ENCODE measurements at regions not wholly inside any gene's neighbourhood (a gene's known extent, or its start where the extent isn't known, plus 50 kb on each side); places are given as distances from the start of the nearest gene placed in this dataset.
A peak's percentile ranks its signal among the peaks of the same experiment; 100 is the strongest.

DNA sequence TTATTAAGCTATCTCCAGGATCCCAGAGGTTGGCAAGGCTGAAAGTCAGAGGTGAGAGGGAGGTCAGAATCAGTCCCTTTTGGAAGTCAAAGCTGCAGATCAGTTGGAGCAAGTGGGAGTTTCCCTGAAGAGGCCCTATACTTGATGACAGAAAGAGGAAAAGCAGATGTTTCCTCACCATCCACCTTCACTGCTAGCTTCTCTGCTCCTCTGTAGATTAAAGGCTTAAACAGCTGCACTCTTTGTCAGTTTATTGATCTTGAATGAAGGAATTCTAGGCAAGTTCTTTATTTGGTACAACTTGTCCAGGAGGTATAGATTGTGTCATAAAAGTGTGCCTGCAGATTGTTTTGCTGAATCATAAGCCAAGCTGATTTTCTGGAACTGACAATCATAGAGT, 408.2 kb upstream of the TGFBR2 start:
- H3K36me3 Mint-ChIP-seq (ENCODE audit: low read depth): no peaks in the 10 kb centered on the region
- no peak overlapping the region for H3K27ac Mint-ChIP-seq
- ATAC-seq: no peak
- H3K27me3 Mint-ChIP-seq: no peaks in the 10 kb centered on the region
- H3K4me3 Mint-ChIP-seq: no peak overlapping the region
- no peaks in the 10 kb centered on the region for H3K9me3 Mint-ChIP-seq
- DNase-seq: no peak
- H3K4me1 Mint-ChIP-seq: no peaks in the 10 kb centered on the region

GRCh38 chr3:30199096-30199759, 407.2 kb upstream of the TGFBR2 start:
- peak; percentile 78 for DNase-seq
- H3K4me3 Mint-ChIP-seq: no peak overlapping the region
- no peak overlapping the region for H3K27ac Mint-ChIP-seq
- peak; percentile 49 for ATAC-seq
- H3K4me1 Mint-ChIP-seq: no peaks in the 10 kb centered on the region
- no peaks in the 10 kb centered on the region for H3K36me3 Mint-ChIP-seq (ENCODE audit: low read depth)
- H3K27me3 Mint-ChIP-seq: no peaks in the 10 kb centered on the region
- H3K9me3 Mint-ChIP-seq: no peaks in the 10 kb centered on the region

DNA sequence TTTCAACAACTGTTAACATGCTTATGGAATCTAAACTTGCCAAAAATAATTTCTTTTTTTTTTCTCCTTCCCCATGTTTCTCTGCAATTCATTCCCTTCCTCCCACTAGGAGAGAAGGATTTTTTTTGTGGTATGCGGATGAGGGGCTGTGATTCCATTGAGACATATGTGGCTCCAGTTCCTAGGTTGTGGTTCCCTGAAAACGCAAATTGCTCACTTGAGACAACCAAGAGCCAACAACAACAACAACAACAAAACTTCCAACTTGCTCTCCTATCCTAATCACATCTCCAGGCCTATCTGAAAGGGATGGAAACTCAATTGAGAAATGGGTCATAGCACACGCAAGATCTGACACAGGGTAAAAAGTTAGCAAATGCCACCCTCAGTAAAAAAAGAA, 406.5 kb upstream of the TGFBR2 start:
- Mint-ChIP-seq H3K36me3 (ENCODE audit: low read depth) (no peaks in the 10 kb centered on the region), H3K27me3 (no peaks in the 10 kb centered on the region), H3K4me3 (no peak overlapping the region), H3K4me1 (no peaks in the 10 kb centered on the region), H3K9me3 (no peaks in the 10 kb centered on the region), H3K27ac (no peak overlapping the region)
- DNase-seq: no peak
- ATAC-seq: no peak

GRCh38 chr3:30201715-30202114, 404.7 kb upstream of the TGFBR2 start:
- no peaks in the 10 kb centered on the region for H3K36me3 Mint-ChIP-seq (ENCODE audit: low read depth)
- DNase-seq: no peak
- H3K27me3 Mint-ChIP-seq: no peaks in the 10 kb centered on the region
- ATAC-seq: no peak
- H3K4me3 Mint-ChIP-seq: no peak overlapping the region
- H3K9me3 Mint-ChIP-seq: no peaks in the 10 kb centered on the region
- peaks cover 8% of the 10 kb centered on the region for H3K4me1 Mint-ChIP-seq
- H3K27ac Mint-ChIP-seq: no peak overlapping the region

GRCh38 chr3:30203301-30203700, 403.1 kb upstream of the TGFBR2 start:
- Mint-ChIP-seq H3K4me1 (peaks cover 10% of the 10 kb centered on the region), H3K4me3 (no peak overlapping the region), H3K27me3 (no peaks in the 10 kb centered on the region), H3K36me3 (ENCODE audit: low read depth) (no peaks in the 10 kb centered on the region), H3K27ac (no peak overlapping the region), H3K9me3 (no peaks in the 10 kb centered on the region)
- no peak for ATAC-seq
- no peak for DNase-seq

- DNase-seq: no peak
- no peak overlapping the region for H3K4me3 Mint-ChIP-seq
These were observed 402.3 kb upstream of the TGFBR2 start for GRCh38 chr3:30204126-30204525.

DNA sequence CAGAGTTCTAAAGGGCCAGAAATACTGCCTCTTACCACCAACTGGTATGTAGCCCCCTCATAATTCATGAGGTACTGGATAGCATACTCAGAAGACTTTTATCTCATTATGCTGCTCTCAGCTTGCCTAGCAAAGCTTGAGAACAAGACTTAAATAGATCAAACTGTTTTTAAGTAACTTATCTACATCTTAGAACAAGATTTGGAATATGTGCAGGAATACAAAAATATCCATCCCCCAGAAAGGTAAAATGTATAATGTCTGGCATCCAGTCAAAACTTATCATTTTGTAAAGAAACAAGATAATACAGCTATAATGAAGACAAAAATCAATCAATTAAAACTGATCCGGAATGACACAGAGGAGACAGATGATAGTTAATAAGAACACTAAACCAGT, 400.4 kb upstream of the TGFBR2 start:
- Mint-ChIP-seq H3K9me3 (no peaks in the 10 kb centered on the region), H3K27me3 (no peaks in the 10 kb centered on the region), H3K36me3 (ENCODE audit: low read depth) (no peaks in the 10 kb centered on the region), H3K4me3 (no peak overlapping the region), H3K27ac (no peak overlapping the region), H3K4me1 (peaks cover 15% of the 10 kb centered on the region)
- ATAC-seq (no peak), DNase-seq (no peak)

More at GRCh38 chr3:30204126-30204525, 402.3 kb upstream of the TGFBR2 start:
- no peak for ATAC-seq
- H3K9me3 Mint-ChIP-seq: no peaks in the 10 kb centered on the region
- no peaks in the 10 kb centered on the region for H3K36me3 Mint-ChIP-seq (ENCODE audit: low read depth)
- H3K27me3 Mint-ChIP-seq: no peaks in the 10 kb centered on the region
- peaks cover 10% of the 10 kb centered on the region for H3K4me1 Mint-ChIP-seq
- H3K27ac Mint-ChIP-seq: no peak overlapping the region

DNA sequence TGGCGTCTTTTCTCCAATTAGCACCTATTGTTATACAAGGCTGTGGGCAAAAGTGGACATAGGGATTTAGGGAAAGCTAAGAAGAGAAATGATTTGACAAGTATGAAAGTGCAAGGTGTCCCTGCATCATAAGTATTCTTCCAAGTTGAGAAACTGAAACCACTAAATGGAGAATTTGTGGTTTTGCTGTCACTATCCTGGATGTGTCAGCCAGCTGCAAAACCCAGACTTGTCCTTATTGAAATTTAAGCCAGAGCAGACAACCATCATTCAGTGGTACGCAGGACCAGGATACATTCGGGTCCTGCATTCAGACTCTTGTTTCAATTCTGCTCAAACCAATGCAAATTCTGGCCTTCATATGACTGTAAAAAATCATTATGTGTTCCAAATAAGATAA, 384.8 kb upstream of the TGFBR2 start:
- peaks cover 2% of the 10 kb centered on the region for H3K36me3 Mint-ChIP-seq (ENCODE audit: low read depth)
- no peaks in the 10 kb centered on the region for H3K27me3 Mint-ChIP-seq
- peaks cover 14% of the 10 kb centered on the region for H3K9me3 Mint-ChIP-seq
- peaks cover 10% of the 10 kb centered on the region for H3K4me1 Mint-ChIP-seq
- no peak for DNase-seq
- no peak overlapping the region for H3K27ac Mint-ChIP-seq
- no peak overlapping the region for H3K4me3 Mint-ChIP-seq
- peak; percentile 61 for ATAC-seq

GRCh38 chr3:30222441-30222840, 384.0 kb upstream of the TGFBR2 start:
- Mint-ChIP-seq H3K4me1 (peaks cover 14% of the 10 kb centered on the region), H3K36me3 (ENCODE audit: low read depth) (no peaks in the 10 kb centered on the region), H3K27ac (no peak overlapping the region), H3K4me3 (no peak overlapping the region), H3K9me3 (peaks cover 9% of the 10 kb centered on the region), H3K27me3 (no peaks in the 10 kb centered on the region)
- DNase-seq (no peak), ATAC-seq (no peak)

GRCh38 chr3:30225021-30225420, 381.4 kb upstream of the TGFBR2 start:
- Mint-ChIP-seq H3K4me1 (peaks cover 22% of the 10 kb centered on the region), H3K9me3 (peaks cover 4% of the 10 kb centered on the region), H3K36me3 (ENCODE audit: low read depth) (no peaks in the 10 kb centered on the region), H3K27ac (no peak overlapping the region), H3K4me3 (no peak overlapping the region), H3K27me3 (no peaks in the 10 kb centered on the region)
- ATAC-seq (no peak), DNase-seq (no peak)

- ATAC-seq: no peak
- Mint-ChIP-seq H3K27me3 (no peaks in the 10 kb centered on the region), H3K36me3 (ENCODE audit: low read depth) (no peaks in the 10 kb centered on the region), H3K4me1 (peaks cover 19% of the 10 kb centered on the region), H3K4me3 (no peak overlapping the region), H3K27ac (no peak overlapping the region), H3K9me3 (peaks cover 4% of the 10 kb centered on the region)
- no peak for DNase-seq
These were observed 379.7 kb upstream of the TGFBR2 start for GRCh38 chr3:30226601-30227151.

- no peak for DNase-seq
- peaks cover 17% of the 10 kb centered on the region for H3K4me1 Mint-ChIP-seq
- no peak overlapping the region for H3K4me3 Mint-ChIP-seq
- no peaks in the 10 kb centered on the region for H3K36me3 Mint-ChIP-seq (ENCODE audit: low read depth)
- H3K27me3 Mint-ChIP-seq: no peaks in the 10 kb centered on the region
- ATAC-seq: no peak
- peaks cover 4% of the 10 kb centered on the region for H3K9me3 Mint-ChIP-seq
- peak overlapping the region; percentile 3 for H3K27ac Mint-ChIP-seq
These were observed 378.7 kb upstream of the TGFBR2 start for GRCh38 chr3:30227571-30228301.

DNA sequence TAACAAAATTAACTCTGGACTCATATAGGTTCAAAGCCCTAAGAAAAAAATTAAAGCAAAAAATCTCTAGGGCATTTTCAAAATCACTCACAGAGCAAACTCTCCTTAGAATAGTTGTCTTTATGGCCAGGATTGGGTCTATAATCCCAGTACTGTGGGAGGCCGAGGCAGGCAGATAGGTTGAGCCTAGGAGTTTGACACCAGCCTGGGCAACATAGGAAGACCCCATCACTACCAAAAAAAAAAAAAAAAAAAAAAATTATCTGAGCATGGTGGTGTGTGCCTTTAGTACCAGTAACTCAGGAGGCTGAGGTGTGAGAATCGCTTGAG, 378.1 kb upstream of the TGFBR2 start:
- ATAC-seq: no peak
- no peak overlapping the region for H3K4me3 Mint-ChIP-seq
- peaks cover 4% of the 10 kb centered on the region for H3K9me3 Mint-ChIP-seq
- H3K27ac Mint-ChIP-seq: peak overlapping the region; percentile 3
- peaks cover 14% of the 10 kb centered on the region for H3K4me1 Mint-ChIP-seq
- DNase-seq: no peak
- H3K36me3 Mint-ChIP-seq (ENCODE audit: low read depth): no peaks in the 10 kb centered on the region
- no peaks in the 10 kb centered on the region for H3K27me3 Mint-ChIP-seq

DNA sequence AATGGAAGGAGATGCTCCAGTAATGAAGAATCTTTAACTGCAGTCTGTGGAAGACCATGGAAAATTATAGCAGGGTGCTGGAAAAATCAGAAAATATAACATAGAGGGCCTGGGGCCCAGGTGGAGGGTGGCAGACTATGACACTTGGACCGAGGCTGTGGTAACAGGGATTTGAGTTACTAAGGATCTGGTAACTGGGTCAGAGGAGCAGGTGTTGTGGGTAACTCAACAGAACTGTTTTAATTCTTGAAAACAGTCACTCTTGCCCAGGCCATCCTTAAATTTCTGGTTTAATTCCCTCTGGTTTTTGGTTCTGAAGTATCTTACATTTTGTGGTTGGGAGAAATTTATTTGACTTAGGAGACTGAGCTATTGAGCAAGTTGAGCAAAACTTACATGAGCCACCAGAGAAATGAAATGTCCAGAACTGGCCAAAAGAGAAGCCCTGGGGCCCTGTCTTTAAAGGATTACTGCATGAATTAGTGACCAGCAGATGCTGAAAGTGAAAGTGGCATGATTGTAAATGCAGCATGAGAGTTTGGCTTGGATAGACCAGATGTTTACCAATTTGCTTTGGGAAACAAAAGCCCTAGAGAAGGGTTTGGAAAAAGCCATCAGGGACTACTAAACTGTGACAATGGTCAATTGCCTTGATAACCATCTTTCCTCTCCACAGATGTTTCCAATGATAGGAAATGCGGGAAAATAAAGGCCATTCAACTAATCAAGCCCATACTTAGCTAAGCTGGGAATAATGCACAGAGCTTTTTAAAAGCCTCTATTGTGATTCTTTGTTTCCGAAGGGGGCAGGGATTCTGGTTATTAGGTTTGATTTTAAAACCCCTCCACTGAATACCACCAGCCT, 374.9 kb upstream of the TGFBR2 start:
- H3K27ac Mint-ChIP-seq: no peak overlapping the region
- DNase-seq: no peak

DNA sequence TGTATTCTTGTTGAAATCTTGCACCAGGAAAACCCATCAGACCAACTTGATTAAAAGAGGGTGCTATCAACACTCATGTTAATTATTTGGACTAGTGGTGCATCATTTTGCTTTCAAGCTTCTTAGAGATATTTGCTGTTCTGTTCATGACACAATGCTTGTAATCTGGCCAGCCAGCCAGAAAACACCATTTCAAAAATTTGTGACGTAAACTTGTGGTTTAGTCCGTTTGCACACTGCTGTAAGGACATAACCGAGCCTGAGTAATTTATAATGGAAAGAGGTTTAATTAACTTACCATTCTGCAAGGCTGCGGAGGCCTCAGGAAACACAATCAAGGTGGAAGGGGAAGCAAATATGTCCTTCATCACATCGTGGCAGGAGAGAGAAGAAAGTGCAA, 374.3 kb upstream of the TGFBR2 start:
- no peak for DNase-seq
- ATAC-seq: no peak

More for the DNA sequence above, 374.9 kb upstream of the TGFBR2 start:
- Mint-ChIP-seq H3K4me3 (no peak overlapping the region), H3K27me3 (no peaks in the 10 kb centered on the region), H3K36me3 (ENCODE audit: low read depth) (no peaks in the 10 kb centered on the region), H3K9me3 (no peaks in the 10 kb centered on the region), H3K4me1 (peaks cover 12% of the 10 kb centered on the region)
- no peak for ATAC-seq

More for the DNA sequence above, 374.3 kb upstream of the TGFBR2 start:
- peaks cover 11% of the 10 kb centered on the region for H3K4me1 Mint-ChIP-seq
- no peaks in the 10 kb centered on the region for H3K9me3 Mint-ChIP-seq
- H3K27ac Mint-ChIP-seq: no peak overlapping the region
- no peaks in the 10 kb centered on the region for H3K36me3 Mint-ChIP-seq (ENCODE audit: low read depth)
- H3K4me3 Mint-ChIP-seq: no peak overlapping the region
- no peaks in the 10 kb centered on the region for H3K27me3 Mint-ChIP-seq

All from activated naive CD8-positive, alpha-beta T cell treated with anti-CD3 and anti-CD28 coated beads, Interleukin-2, amount 50 U/mL, for 24 hours (primary cell).